Trophoblast cell (in vitro differentiated cells and primary cell): ENCODE measurements at regions not wholly inside any gene's neighbourhood (a gene's known extent, or its start where the extent isn't known, plus 50 kb on each side); places are given as distances from the start of the nearest gene placed in this dataset.
"Not testable (repeated sequence)": the region's sequence is repeated elsewhere in the genome, so short reads cannot be mapped to it uniquely, and the experiment has no call there.

Source experiments
- DNase-seq, 2 donors: peaks; one replicate each; pipeline ENCODE4 v3.0.0-alpha.2; 2016
- H2AFZ ChIP-seq: 2 replicates; pipeline ENCODE4 v1.6.1; 2013; ENCODE audit warnings: low read length, moderate library complexity, mild to moderate bottlenecking; ENCODE audit not compliant: insufficient read depth, poor library complexity
- H2AK5ac ChIP-seq: 2 replicates; pipeline ENCODE4 v1.6.1; 2013; ENCODE audit warnings: mild to moderate bottlenecking, low read length
- H2BK120ac ChIP-seq: 2 replicates; pipeline ENCODE4 v1.6.1; 2013; ENCODE audit warnings: low read length, mild to moderate bottlenecking, moderate library complexity; ENCODE audit not compliant: insufficient read depth, poor library complexity
- H2BK12ac ChIP-seq: 2 replicates; pipeline ENCODE4 v1.6.1; 2013; ENCODE audit warnings: mild to moderate bottlenecking, low read length, moderate library complexity
- H2BK5ac ChIP-seq: 2 replicates; pipeline ENCODE4 v1.6.1; 2013; ENCODE audit warnings: low read length, low read depth, moderate library complexity, mild to moderate bottlenecking; ENCODE audit not compliant: poor library complexity
- H3K14ac ChIP-seq: 2 replicates; pipeline ENCODE4 v1.6.1; 2013; ENCODE audit warnings: mild to moderate bottlenecking, low read length
- H3K18ac ChIP-seq: 2 replicates; pipeline ENCODE4 v1.6.1; 2013; ENCODE audit warnings: mild to moderate bottlenecking, low read length
- H3K23ac ChIP-seq: 2 replicates; pipeline ENCODE4 v1.6.1; 2013; ENCODE audit warnings: low read length
- H3K27ac ChIP-seq: 2 replicates; pipeline ENCODE4 v1.5.1; 2013; ENCODE audit warnings: low read depth, mild to moderate bottlenecking, inconsistent platforms, low read length, moderate library complexity
- H3K27me3 ChIP-seq: 2 replicates; pipeline ENCODE4 v1.6.1; 2013; ENCODE audit warnings: inconsistent platforms, mild to moderate bottlenecking, low read length, moderate library complexity; ENCODE audit not compliant: insufficient read depth
- H3K36me3 ChIP-seq, 2 experiments: 1 replicate in 1 of 2; 2 replicates in 1 of 2; pipeline ENCODE4 v1.6.1; 2013; ENCODE audit warnings: low read length in 2 of 2, mild to moderate bottlenecking in 2 of 2, moderate library complexity in 1 of 2; ENCODE audit not compliant: insufficient read depth in 2 of 2, control insufficient read depth in 1 of 2
- H3K4ac ChIP-seq: 2 replicates; pipeline ENCODE4 v1.6.1; 2013; ENCODE audit warnings: low read depth, mild to moderate bottlenecking, low read length, moderate library complexity
- H3K4me1 ChIP-seq, 2 experiments: 1 replicate in 1 of 2; 2 replicates in 1 of 2; pipeline ENCODE4 v1.6.1; 2013; ENCODE audit warnings: low read length in 2 of 2, mild to moderate bottlenecking in 2 of 2, moderate library complexity in 1 of 2; ENCODE audit not compliant: insufficient read depth in 2 of 2, control insufficient read depth in 1 of 2
- H3K4me2 ChIP-seq: 2 replicates; pipeline ENCODE4 v1.6.1; 2013; ENCODE audit warnings: inconsistent platforms, mild to moderate bottlenecking, low read length, moderate library complexity
- H3K4me3 ChIP-seq: 2 replicates; pipeline ENCODE4 v1.5.1; 2013; ENCODE audit warnings: mild to moderate bottlenecking, low read depth, low read length, inconsistent platforms
- H3K79me1 ChIP-seq: one replicate; pipeline ENCODE4 v1.6.1; 2013; ENCODE audit warnings: low read length
- H3K79me2 ChIP-seq: 2 replicates; pipeline ENCODE4 v1.6.1; 2013; ENCODE audit warnings: low read length, mild to moderate bottlenecking; ENCODE audit not compliant: control insufficient read depth, insufficient read depth, poor library complexity
- H3K9ac ChIP-seq: 2 replicates; pipeline ENCODE4 v1.6.1; 2013; ENCODE audit warnings: mild to moderate bottlenecking, low read length
- H3K9me3 ChIP-seq: 2 replicates; pipeline ENCODE4 v1.6.1; 2013; ENCODE audit warnings: low read depth, mild to moderate bottlenecking, control low read depth, inconsistent platforms, low read length; ENCODE audit not compliant: insufficient read depth
- H4K12ac ChIP-seq: 2 replicates; pipeline ENCODE4 v1.6.1; 2013; ENCODE audit warnings: low read depth, mild to moderate bottlenecking, low read length, moderate library complexity
- H4K8ac ChIP-seq: 2 replicates; pipeline ENCODE4 v1.6.1; 2013; ENCODE audit warnings: low read depth, mild to moderate bottlenecking, low read length, moderate library complexity
- H4K91ac ChIP-seq: one replicate; pipeline ENCODE4 v1.6.1; 2013; ENCODE audit warnings: low read depth, mild to moderate bottlenecking, low read length, moderate library complexity
- WGBS: extraction: QIAGEN DNeasy Blood & Tissue Kit; methylation state at CpG from one replicate; pipeline ENCODE4 v1.1.7; 2013; ENCODE audit warnings: missing lambda C conversion rate; ENCODE audit not compliant: insufficient read length, insufficient coverage; ENCODE audit errors: extremely low coverage; 5-methylcytosine and 5-hydroxymethylcytosine counted together

DNA sequence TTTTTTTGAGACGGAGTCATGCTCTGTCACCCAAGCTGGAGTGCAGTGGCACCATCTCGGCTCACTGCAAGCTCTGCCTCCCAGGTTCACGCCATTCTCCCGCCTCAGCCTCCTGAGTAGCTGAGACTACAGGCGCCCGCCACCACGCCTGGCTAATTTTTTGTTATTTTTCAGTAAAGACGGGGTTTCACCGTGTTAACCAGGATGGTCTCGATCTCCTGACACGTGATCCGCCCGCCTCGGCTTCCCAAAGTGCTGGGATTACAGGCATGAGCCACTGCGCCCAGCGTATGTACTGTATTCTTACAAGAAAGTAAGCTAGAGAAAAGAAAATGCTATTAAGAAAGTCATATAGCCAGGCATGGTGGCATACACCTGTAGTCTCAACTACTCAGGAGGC is 84.8 kb upstream of the CMC1 start:
- H3K4me2 ChIP-seq, H3K27me3 ChIP-seq, H2BK12ac ChIP-seq, H3K9me3 ChIP-seq, DNase-seq, H3K36me3 ChIP-seq, H4K12ac ChIP-seq, H3K79me2 ChIP-seq, H3K9ac ChIP-seq, H3K27ac ChIP-seq, H2BK120ac ChIP-seq, H2BK5ac ChIP-seq, H3K18ac ChIP-seq, H2AK5ac ChIP-seq, H3K79me1 ChIP-seq, H4K8ac ChIP-seq, H3K23ac ChIP-seq, H3K4me1 ChIP-seq, H4K91ac ChIP-seq, H3K14ac ChIP-seq, H2AFZ ChIP-seq, H3K4me3 ChIP-seq, H3K4ac ChIP-seq: not testable (repeated sequence)
- no CpG with 5 or more reads among the region's 16 CpGs for WGBS

DNA sequence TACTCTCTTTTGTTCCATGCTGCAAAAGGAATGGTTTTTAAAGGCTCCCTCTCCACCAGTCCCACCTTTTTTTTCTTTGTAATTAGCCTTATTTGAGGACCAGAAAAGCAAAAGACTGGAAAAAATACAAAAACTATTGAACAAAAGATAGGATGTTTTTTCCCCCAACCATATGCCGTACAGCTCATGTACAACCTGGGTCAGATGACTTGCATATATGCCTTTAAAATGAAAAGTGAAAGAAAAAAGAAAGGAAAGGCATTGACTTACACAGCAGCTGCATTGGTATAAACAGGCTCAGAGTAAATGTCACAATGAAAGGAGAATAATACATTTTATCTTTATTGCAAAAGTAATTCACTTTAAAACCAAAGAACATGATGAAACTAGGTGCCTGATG is 69.5 kb upstream of the CMC1 start:
- H2AK5ac ChIP-seq, result no peak overlapping the region
- H3K18ac ChIP-seq, result no peak overlapping the region
- H3K9me3 ChIP-seq, result no peaks in the 10 kb centered on the region
- no peak overlapping the region for H3K4me2 ChIP-seq
- H3K4me3 ChIP-seq, result no peak overlapping the region
- H3K4me1 ChIP-seq, result peaks cover 0 to 2% of the 10 kb centered on the region in 2 experiments
- no peak overlapping the region for H3K4ac ChIP-seq
- no peak overlapping the region for H2AFZ ChIP-seq
- H3K36me3 ChIP-seq, result no peaks in the 10 kb centered on the region
- no CpG with 5 or more reads among the region's 1 CpG for WGBS
- no peak overlapping the region for H3K23ac ChIP-seq
- no peak for DNase-seq
- no peaks in the 10 kb centered on the region for H3K79me1 ChIP-seq
- no peak overlapping the region for H4K8ac ChIP-seq
- H3K14ac ChIP-seq, result no peak overlapping the region
- no peak overlapping the region for H4K12ac ChIP-seq
- H3K9ac ChIP-seq, result no peak overlapping the region
- H2BK5ac ChIP-seq, result no peak overlapping the region
- no peak overlapping the region for H2BK12ac ChIP-seq
- no peaks in the 10 kb centered on the region for H3K79me2 ChIP-seq
- no peaks in the 10 kb centered on the region for H3K27me3 ChIP-seq
- no peak overlapping the region for H3K27ac ChIP-seq
- no peak overlapping the region for H2BK120ac ChIP-seq
- H4K91ac ChIP-seq, result no peak overlapping the region

DNA sequence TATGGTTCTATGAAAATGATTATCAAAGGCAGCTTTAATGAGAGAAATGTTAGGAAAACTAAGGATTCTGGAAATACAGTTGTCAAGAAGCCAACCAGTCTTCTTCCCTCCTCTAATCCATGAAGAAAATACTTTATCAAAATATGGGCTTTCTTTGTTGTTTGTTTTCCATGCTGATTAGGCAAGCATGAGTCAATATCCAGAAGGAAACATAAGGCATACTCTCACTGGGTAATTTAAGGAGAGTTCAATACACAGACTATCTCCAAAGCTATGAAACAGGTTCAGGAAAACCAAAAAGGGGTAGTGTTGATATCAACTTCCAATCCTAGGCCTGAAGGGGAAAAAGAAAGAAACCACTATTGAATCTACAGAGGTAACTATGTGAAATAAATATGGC is 68.7 kb upstream of the CMC1 start:
- Histone ChIP-seq H3K79me2 (no peaks in the 10 kb centered on the region), H3K79me1 (no peaks in the 10 kb centered on the region), H3K9me3 (no peaks in the 10 kb centered on the region), H3K4me3 (no peak overlapping the region), H3K4me1 (peaks cover 0 to 2% of the 10 kb centered on the region in 2 experiments), H2BK120ac (no peak overlapping the region), H3K14ac (no peak overlapping the region), H3K4ac (no peak overlapping the region), H3K27me3 (no peaks in the 10 kb centered on the region), H3K36me3 (no peaks in the 10 kb centered on the region), H4K91ac (no peak overlapping the region), H2BK12ac (no peak overlapping the region), H2BK5ac (no peak overlapping the region), H3K4me2 (no peak overlapping the region), H4K12ac (no peak overlapping the region), H2AFZ (no peak overlapping the region), H4K8ac (no peak overlapping the region), H2AK5ac (no peak overlapping the region), H3K18ac (no peak overlapping the region), H3K23ac (no peak overlapping the region), H3K27ac (no peak overlapping the region), H3K9ac (no peak overlapping the region)
- DNase-seq, result no peak

DNA sequence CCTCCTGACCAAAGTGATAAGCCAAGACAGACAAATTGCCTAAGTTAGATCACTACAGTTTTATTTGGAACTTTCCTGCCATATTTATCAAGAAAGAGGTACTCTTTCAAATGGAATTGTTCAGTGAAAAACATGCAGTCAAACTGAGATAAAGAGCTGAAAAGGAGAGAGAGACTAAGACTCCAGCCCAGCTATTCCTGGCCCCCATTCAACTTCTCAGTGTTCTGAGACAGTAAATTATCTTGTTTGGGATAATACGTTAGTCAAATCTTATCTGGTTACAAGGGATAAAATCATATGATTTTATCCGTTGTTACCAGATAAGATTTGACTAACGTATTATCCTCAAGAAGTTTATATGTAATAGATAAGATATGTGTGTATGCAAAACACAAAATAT is 67.6 kb upstream of the CMC1 start:
- H3K14ac ChIP-seq, result no peak overlapping the region
- WGBS, result no CpG with 5 or more reads among the region's 3 CpGs

DNA sequence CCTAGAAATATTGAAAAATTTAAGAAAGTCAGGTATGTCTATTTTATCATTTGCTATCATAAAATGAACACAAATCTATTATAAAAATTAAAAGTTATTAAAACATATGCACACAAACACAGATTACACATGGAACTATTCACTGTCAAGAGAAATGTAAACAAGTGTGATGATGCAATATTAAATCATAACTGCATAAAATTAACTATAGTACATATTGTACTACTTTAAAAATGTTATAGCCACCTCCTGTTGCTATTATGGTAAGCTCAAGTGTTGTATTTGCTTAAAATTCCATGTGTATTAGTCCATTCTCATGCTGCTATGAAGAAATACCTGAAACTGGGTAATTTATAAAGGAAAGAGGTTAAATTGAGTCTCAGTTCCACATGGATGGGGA is 54.7 kb upstream of the CMC1 start:
- no peak overlapping the region for H3K4ac ChIP-seq
- no peak for DNase-seq
- no peak overlapping the region for H4K8ac ChIP-seq
- no peak overlapping the region for H3K14ac ChIP-seq
- H3K23ac ChIP-seq, result no peak overlapping the region
- no peaks in the 10 kb centered on the region for H3K79me1 ChIP-seq
- H3K27ac ChIP-seq, result no peak overlapping the region
- H2AFZ ChIP-seq, result no peak overlapping the region
- H2BK5ac ChIP-seq, result no peak overlapping the region
- H3K36me3 ChIP-seq, result no peaks in the 10 kb centered on the region
- H3K4me2 ChIP-seq, result no peak overlapping the region
- H2BK12ac ChIP-seq, result no peak overlapping the region
- no peak overlapping the region for H3K9ac ChIP-seq
- no peak overlapping the region for H4K91ac ChIP-seq
- H3K4me3 ChIP-seq, result no peak overlapping the region
- H3K27me3 ChIP-seq, result no peaks in the 10 kb centered on the region
- H3K4me1 ChIP-seq, result no peaks in the 10 kb centered on the region
- H3K18ac ChIP-seq, result no peak overlapping the region
- no peak overlapping the region for H4K12ac ChIP-seq
- no peaks in the 10 kb centered on the region for H3K9me3 ChIP-seq
- no peak overlapping the region for H2BK120ac ChIP-seq
- H2AK5ac ChIP-seq, result no peak overlapping the region
- no peaks in the 10 kb centered on the region for H3K79me2 ChIP-seq

More for the DNA sequence above, 67.6 kb upstream of the CMC1 start:
- H3K79me2 ChIP-seq, result no peaks in the 10 kb centered on the region
- no peak overlapping the region for H2BK120ac ChIP-seq
- H3K23ac ChIP-seq, result no peak overlapping the region
- H3K27ac ChIP-seq, result no peak overlapping the region
- H3K27me3 ChIP-seq, result no peaks in the 10 kb centered on the region
- no peak overlapping the region for H4K12ac ChIP-seq
- no peaks in the 10 kb centered on the region for H3K9me3 ChIP-seq
- H4K8ac ChIP-seq, result no peak overlapping the region
- H2AK5ac ChIP-seq, result no peak overlapping the region
- H2AFZ ChIP-seq, result no peak overlapping the region
- H2BK12ac ChIP-seq, result no peak overlapping the region
- no peak overlapping the region for H3K9ac ChIP-seq
- H3K4me3 ChIP-seq, result no peak overlapping the region
- no peak overlapping the region for H3K4me2 ChIP-seq
- H3K36me3 ChIP-seq, result no peaks in the 10 kb centered on the region
- H4K91ac ChIP-seq, result no peak overlapping the region
- H3K4ac ChIP-seq, result no peak overlapping the region
- no peak overlapping the region for H2BK5ac ChIP-seq
- no peak for DNase-seq
- no peak overlapping the region for H3K18ac ChIP-seq
- H3K4me1 ChIP-seq, result no peaks in the 10 kb centered on the region
- no peaks in the 10 kb centered on the region for H3K79me1 ChIP-seq
